PFSK-1 (cell line): ENCODE measurements at regions not wholly inside any gene's neighbourhood (a gene's known extent, or its start where the extent isn't known, plus 50 kb on each side); places are given as distances from the start of the nearest gene placed in this dataset.

Experiments
- FOXP2 ChIP-seq: optimal IDR thresholded peaks from 2 replicates; pipeline ENCODE3; 2011; ENCODE audit warnings: borderline replicate concordance, control low read depth, inconsistent platforms; ENCODE audit not compliant: insufficient read depth; ENCODE audit errors: extremely low read length, extremely low read depth
- POLR2AphosphoS5 ChIP-seq: IDR thresholded peaks from 2 replicates; pipeline ENCODE4 v1.6.1; 2012; ENCODE audit warnings: low read depth, mild to moderate bottlenecking, control low read depth, low read length, moderate library complexity
- SIN3A ChIP-seq: IDR thresholded peaks from 2 replicates; pipeline ENCODE4 v1.6.1; 2012; ENCODE audit warnings: mild to moderate bottlenecking, low read length, moderate library complexity, borderline replicate concordance; ENCODE audit not compliant: insufficient read depth
- TAF1 ChIP-seq: IDR thresholded peaks from 2 replicates; pipeline ENCODE4 v1.6.1; 2012; ENCODE audit warnings: low read length, control low read depth, borderline replicate concordance; ENCODE audit not compliant: insufficient read depth
- TF ChIP-seq, protein P1 (sequence below), 2 experiments: IDR thresholded peaks; 2 replicates each; pipeline versions ENCODE4 v1.6.1 to v1.8.0; 2011 to 2012; ENCODE audit warnings: low read depth in 2 of 2, low read length in 2 of 2, control low read depth in 1 of 2, inconsistent platforms in 1 of 2, mild to moderate bottlenecking in 1 of 2, moderate library complexity in 1 of 2; ENCODE audit not compliant: insufficient read depth in 1 of 2

DNA sequence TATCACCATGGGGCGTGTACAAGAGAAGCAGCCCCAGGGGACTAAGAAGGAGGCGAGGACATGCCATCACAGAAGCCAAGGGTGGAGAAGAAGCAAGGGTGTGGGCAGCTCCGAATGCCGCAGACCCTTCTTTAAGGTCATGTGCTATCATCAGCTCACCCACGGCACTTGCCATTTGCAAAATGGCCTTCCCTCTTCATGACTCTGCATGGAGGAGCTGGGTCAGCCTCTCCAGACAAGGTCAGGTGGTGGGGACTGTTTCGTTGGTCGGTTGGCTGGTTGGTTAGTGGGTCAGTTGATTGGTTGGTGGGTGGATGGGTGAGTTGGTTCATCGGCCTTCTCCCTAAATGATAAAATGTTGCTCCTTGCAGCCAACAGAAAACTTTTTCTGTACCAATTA, 622.5 kb downstream of the TBC1D22A start:
- TF ChIP-seq TAF1 (no peak), SIN3A (no peak)
- TF ChIP-seq, protein P1, sequence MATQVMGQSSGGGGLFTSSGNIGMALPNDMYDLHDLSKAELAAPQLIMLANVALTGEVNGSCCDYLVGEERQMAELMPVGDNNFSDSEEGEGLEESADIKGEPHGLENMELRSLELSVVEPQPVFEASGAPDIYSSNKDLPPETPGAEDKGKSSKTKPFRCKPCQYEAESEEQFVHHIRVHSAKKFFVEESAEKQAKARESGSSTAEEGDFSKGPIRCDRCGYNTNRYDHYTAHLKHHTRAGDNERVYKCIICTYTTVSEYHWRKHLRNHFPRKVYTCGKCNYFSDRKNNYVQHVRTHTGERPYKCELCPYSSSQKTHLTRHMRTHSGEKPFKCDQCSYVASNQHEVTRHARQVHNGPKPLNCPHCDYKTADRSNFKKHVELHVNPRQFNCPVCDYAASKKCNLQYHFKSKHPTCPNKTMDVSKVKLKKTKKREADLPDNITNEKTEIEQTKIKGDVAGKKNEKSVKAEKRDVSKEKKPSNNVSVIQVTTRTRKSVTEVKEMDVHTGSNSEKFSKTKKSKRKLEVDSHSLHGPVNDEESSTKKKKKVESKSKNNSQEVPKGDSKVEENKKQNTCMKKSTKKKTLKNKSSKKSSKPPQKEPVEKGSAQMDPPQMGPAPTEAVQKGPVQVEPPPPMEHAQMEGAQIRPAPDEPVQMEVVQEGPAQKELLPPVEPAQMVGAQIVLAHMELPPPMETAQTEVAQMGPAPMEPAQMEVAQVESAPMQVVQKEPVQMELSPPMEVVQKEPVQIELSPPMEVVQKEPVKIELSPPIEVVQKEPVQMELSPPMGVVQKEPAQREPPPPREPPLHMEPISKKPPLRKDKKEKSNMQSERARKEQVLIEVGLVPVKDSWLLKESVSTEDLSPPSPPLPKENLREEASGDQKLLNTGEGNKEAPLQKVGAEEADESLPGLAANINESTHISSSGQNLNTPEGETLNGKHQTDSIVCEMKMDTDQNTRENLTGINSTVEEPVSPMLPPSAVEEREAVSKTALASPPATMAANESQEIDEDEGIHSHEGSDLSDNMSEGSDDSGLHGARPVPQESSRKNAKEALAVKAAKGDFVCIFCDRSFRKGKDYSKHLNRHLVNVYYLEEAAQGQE (IDR thresholded peaks at IDR 0.05; ENCODE audit: insufficient read depth in 1 of 2, low read depth in 2 of 2, low read length in 2 of 2) = no peak

DNA sequence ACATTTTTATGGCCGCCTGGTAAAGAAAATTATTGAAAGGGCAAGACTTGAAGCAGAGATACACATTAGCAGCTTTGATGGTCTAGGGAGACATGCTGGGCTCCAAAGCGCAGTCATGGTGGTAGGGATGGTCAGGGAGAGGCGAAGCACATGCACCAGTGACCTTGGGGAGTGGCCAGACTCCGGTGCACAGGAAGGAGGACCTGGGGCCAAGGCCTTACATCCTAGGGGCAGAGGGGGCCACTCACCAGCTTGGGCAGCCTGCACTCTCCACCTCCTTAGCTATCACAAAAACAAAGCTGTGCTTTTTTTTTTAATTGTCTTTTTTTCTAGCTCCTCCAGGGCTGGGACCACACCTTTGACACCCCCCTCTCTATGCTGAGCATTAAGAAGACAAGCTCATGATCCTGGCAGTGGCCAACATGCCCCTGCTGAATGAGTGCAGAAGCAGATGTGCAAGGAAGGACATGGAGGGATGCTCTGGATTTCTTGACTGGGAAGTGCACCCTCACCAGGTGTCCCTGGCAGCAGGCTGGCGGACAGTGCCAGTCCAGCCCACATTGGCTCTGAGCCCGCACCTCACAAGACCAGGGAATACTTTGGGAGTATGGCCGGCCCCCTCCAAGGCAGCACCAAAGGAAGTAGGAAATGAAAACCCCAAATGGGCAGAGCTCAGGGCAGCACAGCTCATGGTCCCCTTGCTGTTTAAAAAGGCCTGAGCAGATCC, 619.9 kb downstream of the TBC1D22A start:
- TF ChIP-seq, protein P1 (IDR thresholded peaks at IDR 0.05; ENCODE audit: insufficient read depth in 1 of 2, low read depth in 2 of 2, low read length in 2 of 2) = no peak
- TF ChIP-seq FOXP2 (no peak), POLR2AphosphoS5 (no peak), SIN3A (no peak), TAF1 (no peak)

DNA sequence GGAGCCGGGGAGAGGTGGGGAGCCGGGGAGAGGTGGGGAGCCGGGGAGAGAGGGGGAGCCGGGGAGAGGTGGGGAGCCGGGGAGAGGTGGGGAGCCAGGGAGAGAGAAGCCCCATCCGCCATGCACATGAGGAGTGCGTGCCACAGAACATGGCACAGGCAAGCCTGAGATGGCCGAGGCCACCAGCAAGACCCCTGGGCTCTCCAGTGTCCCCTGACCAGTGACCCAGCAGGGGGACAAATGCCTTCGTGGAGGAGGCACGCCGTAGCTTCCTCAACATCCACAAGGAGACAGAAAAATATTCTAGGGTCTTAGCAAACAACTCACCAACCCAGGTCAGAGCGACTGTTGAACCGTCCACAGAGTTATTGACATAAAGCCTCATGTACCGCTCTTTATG, 618.8 kb downstream of the TBC1D22A start:
- TF ChIP-seq POLR2AphosphoS5 (no peak), SIN3A (no peak)
- TF ChIP-seq, protein P1 (IDR thresholded peaks at IDR 0.05; ENCODE audit: insufficient read depth in 1 of 2, low read depth in 2 of 2, low read length in 2 of 2) = no peak

DNA sequence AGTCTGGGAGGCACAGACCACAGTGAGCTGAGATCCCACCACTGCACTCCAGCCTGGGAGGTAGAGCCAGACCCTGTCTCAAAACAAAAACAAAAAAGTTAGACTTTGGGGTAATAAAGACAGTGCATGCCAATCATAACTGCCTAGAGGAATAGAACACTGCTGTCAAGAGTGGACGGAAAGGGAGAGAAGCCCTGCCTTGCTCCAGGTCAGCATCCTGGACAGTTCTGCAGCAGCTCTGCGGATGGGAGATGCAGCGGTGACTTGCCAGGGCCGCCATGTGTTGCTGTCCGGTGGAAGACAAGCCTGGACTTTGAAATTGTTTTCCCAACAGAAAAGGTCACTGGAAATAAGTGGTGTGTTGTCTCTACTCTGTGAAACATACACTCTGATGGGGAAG, 618.2 kb downstream of the TBC1D22A start:
- no peak for TF ChIP-seq SIN3A
- TF ChIP-seq, protein P1 (IDR thresholded peaks at IDR 0.05; ENCODE audit: insufficient read depth in 1 of 2, low read depth in 2 of 2, low read length in 2 of 2) = no peak
- no peak for TF ChIP-seq FOXP2
- TF ChIP-seq TAF1 = no peak
- no peak for TF ChIP-seq POLR2AphosphoS5

DNA sequence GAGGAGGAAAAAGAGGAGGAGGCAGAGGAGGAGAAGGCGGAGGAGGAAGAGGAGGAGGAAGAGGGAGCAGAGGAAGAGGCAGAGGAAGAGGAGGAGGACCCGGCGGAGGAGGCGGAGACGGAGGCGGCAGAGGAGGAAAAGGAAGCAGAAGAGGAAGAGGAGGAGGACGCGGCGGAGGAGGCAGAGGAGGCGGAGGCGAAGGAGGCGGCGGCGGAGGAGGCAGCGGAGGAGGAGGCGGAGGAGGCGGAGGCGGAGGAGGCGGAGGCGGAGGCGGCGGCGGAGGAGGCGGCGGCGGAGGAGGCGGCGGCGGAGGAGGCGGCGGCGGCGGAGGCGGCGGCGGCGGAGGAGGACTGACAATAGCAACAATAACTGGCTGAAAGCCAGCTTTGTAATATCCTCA, 616.6 kb downstream of the TBC1D22A start:
- TF ChIP-seq SIN3A (no peak), POLR2AphosphoS5 (no peak), TAF1 (no peak), FOXP2 (no peak)
- TF ChIP-seq, protein P1 (IDR thresholded peaks at IDR 0.05; ENCODE audit: insufficient read depth in 1 of 2, low read depth in 2 of 2, low read length in 2 of 2) = no peak
